HG03457 (cell line): ENCODE measurements at regions not wholly inside any gene's neighbourhood (a gene's known extent, or its start where the extent isn't known, plus 50 kb on each side); places are given as distances from the start of the nearest gene placed in this dataset.
"Not testable (repeated sequence)": the region's sequence is repeated elsewhere in the genome, so short reads cannot be mapped to it uniquely, and the experiment has no call there.

ENCODE experiments used
- ATAC-seq: cut with Tn5 transposase; IDR thresholded peaks from one replicate; pipeline ENCODE4 v1.9.1; 2021; ENCODE audit warnings: moderate number of reproducible peaks; ENCODE audit not compliant: unreplicated experiment

DNA sequence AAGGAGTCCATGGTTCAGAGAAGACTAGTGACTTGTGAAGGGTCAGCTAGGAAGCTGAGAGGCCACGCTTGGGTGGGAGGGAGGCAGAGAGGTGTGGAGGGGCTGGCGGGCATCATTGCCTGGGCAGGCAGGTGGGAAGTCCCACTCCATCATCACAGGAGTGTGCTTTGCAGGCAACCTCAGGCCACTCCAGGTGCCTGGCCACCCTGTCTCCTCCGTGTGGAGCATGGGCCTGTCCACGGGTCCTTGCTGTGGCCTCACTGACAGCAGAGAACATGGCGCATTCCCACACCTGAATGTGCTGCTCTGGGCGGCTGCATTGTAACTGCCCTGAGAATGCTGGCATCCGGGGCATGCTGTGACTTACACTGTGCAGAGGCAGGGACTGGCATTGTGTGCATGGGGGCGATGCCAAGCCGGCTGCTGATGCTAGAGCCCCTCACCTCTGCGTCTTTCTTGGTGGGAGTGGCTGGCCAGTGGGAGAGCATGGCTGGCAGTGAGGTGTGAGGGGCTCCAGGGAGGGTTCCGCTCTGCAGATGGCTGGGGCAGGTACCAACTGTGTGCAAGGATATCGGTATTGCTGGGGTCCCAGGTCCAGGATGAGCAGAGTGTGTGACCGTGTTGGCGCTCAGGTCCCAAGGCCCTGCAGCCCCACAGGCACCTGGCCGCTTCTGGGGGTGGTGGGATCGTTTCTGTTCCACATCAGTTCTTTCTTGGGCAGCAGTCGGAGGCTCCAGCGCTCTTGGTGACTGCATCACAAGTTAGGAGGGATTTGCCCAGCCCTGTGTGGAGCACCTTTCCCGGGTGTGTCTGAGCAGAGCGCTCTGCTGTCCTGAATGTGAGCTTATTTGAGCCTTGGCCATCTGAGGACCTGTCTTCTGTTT lies 94.8 kb downstream of the NPIPB11 start:
- ATAC-seq, result no peak

DNA sequence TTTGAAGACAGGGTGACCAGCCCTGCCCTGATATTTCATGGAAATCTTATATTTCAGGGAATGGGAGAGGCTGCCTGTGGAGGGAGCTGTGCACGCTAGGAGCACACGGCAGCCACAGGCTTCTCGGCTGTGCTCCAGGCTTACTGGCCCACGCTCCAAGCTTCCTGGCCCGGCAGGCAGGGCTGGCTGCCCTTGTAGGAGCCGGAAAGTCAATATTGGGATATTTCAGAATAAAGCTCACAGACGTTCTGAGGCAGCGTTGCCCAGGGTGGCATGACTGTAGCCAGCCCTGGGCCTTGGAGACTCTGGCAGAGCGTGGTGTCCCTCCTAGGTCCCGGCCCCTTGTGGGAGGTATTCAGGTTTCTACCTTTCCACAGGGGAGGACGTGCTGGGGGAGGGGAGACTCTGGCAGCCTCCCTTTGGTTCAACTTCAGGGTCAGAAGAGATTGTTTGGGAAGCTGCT lies 95.6 kb downstream of the NPIPB11 start:
- no peak for ATAC-seq

GRCh38 chr16:29310243-29310642 lies 96.3 kb downstream of the NPIPB11 start:
- not testable (repeated sequence) for ATAC-seq

- ATAC-seq, result not testable (repeated sequence)
Measured at GRCh38 chr16:29309601-29310000, 96.9 kb downstream of the NPIPB11 start.

- ATAC-seq, result no peak
Measured at GRCh38 chr16:29308644-29309546, 97.6 kb downstream of the NPIPB11 start.

DNA sequence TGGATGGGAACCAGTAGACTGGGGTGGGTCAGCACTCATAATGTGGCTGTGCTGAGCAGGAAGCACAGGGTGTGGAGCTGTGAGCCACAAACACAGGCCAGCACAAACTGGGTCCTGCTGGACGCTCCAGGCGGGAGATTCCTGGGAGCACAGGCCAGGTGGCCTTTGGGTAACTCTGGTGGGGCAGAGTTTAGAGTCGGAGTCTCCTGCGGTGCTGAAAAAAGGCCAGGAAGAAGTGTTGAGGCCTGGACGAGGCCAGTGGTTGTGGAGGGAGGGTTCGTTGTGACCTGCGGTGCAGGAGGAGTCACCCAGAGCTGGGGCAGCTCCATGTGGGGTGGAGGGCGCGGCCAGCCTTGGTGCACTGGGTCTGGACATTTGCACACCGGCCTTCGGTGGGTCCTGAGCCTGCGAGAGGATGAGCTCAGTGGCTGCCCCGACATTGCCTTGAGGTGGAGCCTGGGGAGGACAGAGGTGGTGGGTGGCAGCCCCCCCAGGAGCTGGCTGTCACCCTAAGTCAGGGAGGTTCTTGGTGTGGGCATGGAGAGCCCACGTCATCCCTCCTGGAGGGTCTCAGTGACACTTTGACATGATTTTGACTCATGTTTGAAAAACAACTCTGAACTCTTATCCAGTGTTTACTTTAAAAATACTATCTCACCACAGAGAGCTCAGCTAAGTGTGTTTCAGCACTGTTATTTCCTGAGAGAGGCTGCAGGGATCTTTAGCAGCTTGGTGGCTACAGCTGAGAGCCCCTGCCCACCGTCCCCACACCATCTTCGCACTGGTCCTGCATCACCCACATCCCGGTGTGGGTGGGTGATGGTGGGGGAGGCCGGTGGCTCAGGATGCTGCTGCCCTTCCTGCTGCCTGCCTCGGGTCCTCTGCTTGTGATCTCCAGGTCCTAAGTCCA lies 98.7 kb downstream of the NPIPB11 start:
- ATAC-seq, result no peak

GRCh38 chr16:29306943-29307597 lies 99.4 kb downstream of the NPIPB11 start:
- no peak for ATAC-seq

DNA sequence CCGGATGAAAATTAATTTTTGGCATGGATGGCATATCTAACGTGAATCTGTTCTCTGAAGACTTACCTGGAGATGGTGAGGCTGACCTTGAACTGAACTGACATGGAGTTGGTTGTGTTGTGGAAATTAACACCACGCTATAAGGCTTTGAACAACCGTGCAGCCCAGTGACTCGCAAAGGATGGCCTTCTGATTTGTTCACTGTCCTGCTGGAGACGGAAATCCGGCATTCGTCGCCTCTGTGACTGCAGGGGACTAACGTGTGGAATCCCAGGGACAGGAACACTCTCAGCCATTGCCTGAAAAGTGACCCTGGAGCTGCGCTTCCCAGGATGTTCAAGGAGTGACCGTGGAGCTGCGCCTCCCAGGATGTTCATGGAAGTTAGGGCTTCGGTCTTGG lies 100.3 kb downstream of the NPIPB11 start:
- no peak for ATAC-seq

DNA sequence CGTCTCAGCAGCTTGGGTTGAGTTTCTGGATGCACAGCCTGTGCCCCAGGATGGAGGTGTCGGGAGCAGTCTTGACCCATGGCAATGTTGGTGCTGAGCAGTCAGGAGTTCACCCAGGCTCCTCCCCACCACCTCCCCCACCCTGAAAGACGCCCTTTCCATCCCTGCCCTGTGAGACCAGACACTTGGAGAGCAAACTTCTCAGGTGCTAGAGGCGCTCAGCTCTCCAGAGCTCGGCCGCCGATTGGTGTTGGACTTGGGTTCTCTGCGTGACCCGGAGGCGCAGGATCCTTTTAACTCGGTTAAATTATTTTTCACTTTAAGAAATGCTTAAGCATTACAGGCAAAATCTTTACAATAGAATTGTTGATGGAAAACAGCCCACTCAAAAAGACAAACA lies 101.5 kb downstream of the NPIPB11 start:
- not testable (repeated sequence) for ATAC-seq

DNA sequence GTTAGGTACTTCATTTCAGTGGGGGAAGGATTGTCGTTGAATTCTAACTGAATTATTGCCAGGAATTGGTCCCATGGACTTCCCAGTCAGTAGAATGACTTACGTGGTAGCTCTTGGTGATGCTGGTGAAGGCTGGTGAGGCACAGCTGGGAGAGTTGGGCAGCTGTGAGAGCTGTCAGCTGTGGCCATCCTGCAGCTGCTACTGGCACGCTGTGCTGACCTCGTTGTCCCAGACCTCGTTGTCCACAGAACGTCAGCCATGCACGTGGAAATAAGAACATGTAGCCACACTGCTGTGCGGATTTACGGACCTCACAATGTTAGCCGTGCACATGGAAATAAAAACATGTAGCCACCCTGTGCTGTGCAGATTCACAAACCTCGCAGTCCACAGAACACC lies 102.3 kb downstream of the NPIPB11 start:
- no peak for ATAC-seq

- no peak for ATAC-seq
Measured at GRCh38 chr16:29303520-29303919, 103.0 kb downstream of the NPIPB11 start.

GRCh38 chr16:29302976-29303375 lies 103.5 kb downstream of the NPIPB11 start:
- no peak for ATAC-seq

GRCh38 chr16:29302433-29302832 lies 104.1 kb downstream of the NPIPB11 start:
- ATAC-seq, result not testable (repeated sequence)

GRCh38 chr16:29301662-29302285 lies 104.7 kb downstream of the NPIPB11 start:
- ATAC-seq, result not testable (repeated sequence)

GRCh38 chr16:29300541-29301535 lies 105.7 kb downstream of the NPIPB11 start:
- ATAC-seq, result not testable (repeated sequence)

DNA sequence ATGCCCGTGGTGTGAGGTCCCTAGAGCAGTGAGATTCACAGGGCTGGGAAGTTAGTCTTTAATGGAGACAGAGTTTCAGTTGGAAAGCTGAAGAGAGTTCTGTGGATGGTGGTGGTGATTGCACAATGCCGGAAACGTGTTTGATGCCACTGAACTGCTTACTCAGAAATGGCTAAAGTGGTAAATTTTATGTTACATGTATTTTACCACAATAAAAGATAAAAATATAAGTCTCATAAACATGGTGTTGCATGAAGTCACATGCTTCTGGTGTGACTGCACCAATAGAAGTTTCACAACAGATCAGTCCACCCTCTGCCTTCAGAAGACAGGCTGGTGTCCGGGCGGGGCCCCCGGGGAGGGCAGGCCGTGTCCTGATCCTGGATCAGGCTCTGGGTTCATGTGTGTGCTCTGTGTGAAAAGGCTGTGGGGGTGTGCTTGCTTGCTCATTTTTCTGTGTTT lies 106.5 kb downstream of the NPIPB11 start:
- ATAC-seq, result not testable (repeated sequence)

DNA sequence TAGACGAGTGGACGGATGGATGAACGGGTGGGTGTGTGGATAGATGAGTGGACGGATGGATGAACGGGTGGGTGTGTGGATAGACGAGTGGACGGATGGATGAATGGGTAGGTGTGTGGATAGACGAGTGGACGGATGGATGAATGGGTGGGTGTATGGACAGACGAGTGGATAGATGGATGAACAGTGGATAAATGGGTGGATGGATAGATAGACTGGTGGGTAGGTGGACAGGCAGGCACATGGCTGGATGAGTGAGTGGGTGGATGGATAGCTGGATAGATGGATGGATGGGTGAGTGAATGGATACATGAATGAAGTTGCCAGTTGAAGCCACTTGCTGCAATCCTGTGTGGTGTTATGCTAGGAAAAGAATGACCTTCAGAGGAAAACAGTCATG lies 107.5 kb downstream of the NPIPB11 start:
- ATAC-seq, result not testable (repeated sequence)

GRCh38 chr16:29298307-29298706 lies 108.2 kb downstream of the NPIPB11 start:
- not testable (repeated sequence) for ATAC-seq
